ENCODE measurements at regions not wholly inside any gene's neighbourhood (a gene's known extent, or its start where the extent isn't known, plus 50 kb on each side); places are given as distances from the start of the nearest gene placed in this dataset.

DNA sequence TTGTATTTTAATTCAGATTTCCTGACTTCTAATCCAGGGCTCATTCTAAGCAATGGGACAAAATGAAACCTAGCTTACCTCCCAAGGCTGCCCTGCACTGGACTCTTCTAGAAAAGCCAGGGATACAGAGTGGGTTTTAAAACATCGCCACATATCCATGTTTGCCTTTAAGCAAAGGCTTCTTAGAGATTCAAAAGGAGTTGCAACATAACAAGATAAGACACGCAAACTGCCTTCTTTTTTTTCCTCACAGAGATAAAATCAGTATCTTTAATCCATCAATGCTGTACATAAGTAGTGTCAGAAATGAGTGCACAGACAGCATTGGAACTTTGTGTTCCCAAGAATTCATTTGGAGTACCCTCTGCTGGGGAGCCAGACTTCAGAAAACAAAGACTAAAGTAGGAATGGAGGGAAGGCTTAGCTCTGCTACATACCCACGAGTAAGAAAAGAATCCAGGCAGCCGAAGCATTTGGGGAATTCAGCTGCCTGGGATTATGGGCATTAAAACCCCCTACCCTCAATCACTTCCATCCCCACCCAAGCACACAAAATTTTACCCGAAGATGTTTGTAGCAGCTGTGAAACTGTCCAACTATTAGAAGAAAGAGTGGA lies 427.8 kb downstream of the ARL4A start:
- Histone ChIP-seq H3K4me1 (ENCODE audit: insufficient read depth, low read length, poor library complexity, severe bottlenecking) (no peaks in the 10 kb centered on the region), H3K27me3 (replicated peaks; ENCODE audit: insufficient read depth, low read depth, low read length, poor library complexity) (peaks cover 3% of the 10 kb centered on the region), H3K9me3 (ENCODE audit: low read depth, low read length, poor library complexity, severe bottlenecking) (no peaks in the 10 kb centered on the region), H3K36me3 (ENCODE audit: insufficient read depth, low read length, poor library complexity, severe bottlenecking) (no peaks in the 10 kb centered on the region), H3K27ac (ENCODE audit: low read depth, low read length, poor library complexity, severe bottlenecking) (no peak overlapping the region), H3K4me3 (ENCODE audit: low read depth, low read length, poor library complexity, severe bottlenecking) (no peak overlapping the region)
- CTCF ChIA-PET, result no interaction called here
- intact Hi-C loops (cut with micrococcal nuclease; ENCODE audit: unreplicated experiment), result loop anchor here (10.0 kb wide), 1 partner anchor 430 kb away; the partner anchor contains the start of gene ARL4A
- no peak for TF ChIP-seq EZH2 (IDR thresholded peaks at IDR 0.05; ENCODE audit: borderline replicate concordance, low read depth, low read length, poor library complexity, severe bottlenecking)
- TF ChIP-seq, protein P1, sequence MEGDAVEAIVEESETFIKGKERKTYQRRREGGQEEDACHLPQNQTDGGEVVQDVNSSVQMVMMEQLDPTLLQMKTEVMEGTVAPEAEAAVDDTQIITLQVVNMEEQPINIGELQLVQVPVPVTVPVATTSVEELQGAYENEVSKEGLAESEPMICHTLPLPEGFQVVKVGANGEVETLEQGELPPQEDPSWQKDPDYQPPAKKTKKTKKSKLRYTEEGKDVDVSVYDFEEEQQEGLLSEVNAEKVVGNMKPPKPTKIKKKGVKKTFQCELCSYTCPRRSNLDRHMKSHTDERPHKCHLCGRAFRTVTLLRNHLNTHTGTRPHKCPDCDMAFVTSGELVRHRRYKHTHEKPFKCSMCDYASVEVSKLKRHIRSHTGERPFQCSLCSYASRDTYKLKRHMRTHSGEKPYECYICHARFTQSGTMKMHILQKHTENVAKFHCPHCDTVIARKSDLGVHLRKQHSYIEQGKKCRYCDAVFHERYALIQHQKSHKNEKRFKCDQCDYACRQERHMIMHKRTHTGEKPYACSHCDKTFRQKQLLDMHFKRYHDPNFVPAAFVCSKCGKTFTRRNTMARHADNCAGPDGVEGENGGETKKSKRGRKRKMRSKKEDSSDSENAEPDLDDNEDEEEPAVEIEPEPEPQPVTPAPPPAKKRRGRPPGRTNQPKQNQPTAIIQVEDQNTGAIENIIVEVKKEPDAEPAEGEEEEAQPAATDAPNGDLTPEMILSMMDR (conservative IDR thresholded peaks at IDR 0.05; ENCODE audit: low read depth, low read length), result no peak
- POLR2A ChIA-PET (ENCODE audit: low non-redundant PET), result no interaction called here
- DNase-seq (ENCODE audit: low spot score), result no peak
- BruUV-seq (replicated peaks), result no TSS peak

DNA sequence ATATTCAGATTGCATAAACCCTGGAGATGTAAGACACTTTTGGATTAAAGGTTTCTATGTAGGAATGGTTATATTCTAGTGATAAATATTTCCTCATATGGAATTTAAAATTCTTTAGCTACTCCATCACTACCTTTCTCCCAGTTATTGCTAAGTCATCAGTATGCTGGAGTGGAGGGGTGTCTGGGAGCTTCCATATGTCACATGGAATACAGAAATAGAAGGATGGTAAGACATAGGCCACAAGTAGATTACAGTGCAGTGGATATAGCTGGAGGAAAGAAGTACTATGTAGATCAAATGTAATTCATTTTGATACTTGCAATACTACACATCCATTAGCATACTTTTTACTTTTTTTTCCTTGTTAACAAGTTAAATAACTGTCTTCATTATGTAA lies 428.4 kb downstream of the ARL4A start:
- intact Hi-C loops (cut with micrococcal nuclease; ENCODE audit: unreplicated experiment), result loop anchor here (10.0 kb wide), 1 partner anchor 431 kb away; the partner anchor contains the start of gene ARL4A
- Histone ChIP-seq H3K36me3 (ENCODE audit: insufficient read depth, low read length, poor library complexity, severe bottlenecking) (no peaks in the 10 kb centered on the region), H3K27ac (ENCODE audit: low read depth, low read length, poor library complexity, severe bottlenecking) (no peak overlapping the region), H3K27me3 (replicated peaks; ENCODE audit: insufficient read depth, low read depth, low read length, poor library complexity) (peaks cover 3% of the 10 kb centered on the region), H3K4me1 (ENCODE audit: insufficient read depth, low read length, poor library complexity, severe bottlenecking) (no peaks in the 10 kb centered on the region), H3K9me3 (ENCODE audit: low read depth, low read length, poor library complexity, severe bottlenecking) (no peaks in the 10 kb centered on the region), H3K4me3 (ENCODE audit: low read depth, low read length, poor library complexity, severe bottlenecking) (no peak overlapping the region)
- TF ChIP-seq, protein P1 (conservative IDR thresholded peaks at IDR 0.05; ENCODE audit: low read depth, low read length), result no peak
- no peak for TF ChIP-seq EZH2 (IDR thresholded peaks at IDR 0.05; ENCODE audit: borderline replicate concordance, low read depth, low read length, poor library complexity, severe bottlenecking)
- no peak for DNase-seq (ENCODE audit: low spot score)
- POLR2A ChIA-PET (ENCODE audit: low non-redundant PET), result no interaction called here
- no TSS peak for BruUV-seq (replicated peaks)
- CTCF ChIA-PET, result no interaction called here

DNA sequence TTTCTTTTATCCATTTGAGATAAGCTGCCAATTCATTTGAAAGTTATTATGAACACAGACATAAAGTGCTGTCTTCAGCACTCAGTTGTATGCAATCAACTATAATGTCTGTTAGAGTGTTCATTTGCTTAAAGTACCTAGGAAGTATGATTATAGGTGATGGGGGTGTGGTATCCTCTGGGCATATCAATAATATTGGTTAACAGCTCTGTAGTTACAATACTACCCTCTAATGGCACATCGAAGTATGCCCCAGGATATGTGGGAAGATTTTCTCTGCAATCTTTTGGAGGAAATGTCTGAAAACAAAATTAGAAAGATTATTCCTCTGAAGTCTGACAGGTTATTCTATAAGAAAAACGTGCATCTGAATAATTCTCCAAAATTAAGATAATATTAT lies 429.7 kb downstream of the ARL4A start:
- ChIA-PET CTCF (no interaction called here), POLR2A (ENCODE audit: low non-redundant PET) (interaction anchor here (0.7 kb wide), 1 partner anchor 124 kb away, joined by 3 read pairs; no protein-coding TSS in a partner anchor)
- H3K27ac ChIP-seq (ENCODE audit: low read depth, low read length, poor library complexity, severe bottlenecking), result no peak overlapping the region
- no peak overlapping the region for H3K4me3 ChIP-seq (ENCODE audit: low read depth, low read length, poor library complexity, severe bottlenecking)
- BruUV-seq (replicated peaks), result no TSS peak
- no peaks in the 10 kb centered on the region for H3K4me1 ChIP-seq (ENCODE audit: insufficient read depth, low read length, poor library complexity, severe bottlenecking)
- H3K9me3 ChIP-seq (ENCODE audit: low read depth, low read length, poor library complexity, severe bottlenecking), result no peaks in the 10 kb centered on the region
- peaks cover 3% of the 10 kb centered on the region for H3K27me3 ChIP-seq (replicated peaks; ENCODE audit: insufficient read depth, low read depth, low read length, poor library complexity)
- no peaks in the 10 kb centered on the region for H3K36me3 ChIP-seq (ENCODE audit: insufficient read depth, low read length, poor library complexity, severe bottlenecking)
- DNase-seq (ENCODE audit: low spot score), result no peak
- intact Hi-C loops (cut with micrococcal nuclease; ENCODE audit: unreplicated experiment), result loop anchor here (10.0 kb wide), 1 partner anchor 432 kb away; the partner anchor contains the start of gene ARL4A
- TF ChIP-seq, protein P1 (conservative IDR thresholded peaks at IDR 0.05; ENCODE audit: low read depth, low read length), result 0 out of 2 replicates have a peak, but pooled peaks have one; percentile 26
- TF ChIP-seq EZH2 (IDR thresholded peaks at IDR 0.05; ENCODE audit: borderline replicate concordance, low read depth, low read length, poor library complexity, severe bottlenecking), result no peak
